Endothelial cell of umbilical vein (primary cell): ENCODE measurements at regions not wholly inside any gene's neighbourhood (a gene's known extent, or its start where the extent isn't known, plus 50 kb on each side); places are given as distances from the start of the nearest gene placed in this dataset.
"Not testable (repeated sequence)": the region's sequence is repeated elsewhere in the genome, so short reads cannot be mapped to it uniquely, and the experiment has no call there.

Experiments used
- BruUV-seq: library from RNA; stranded (reverse); fragments of 400-500 nt; replicated peaks from 2 replicates; lab custom pipeline; 2021; lab: Mats Ljungman, UMichigan
- CTCF ChIA-PET: fragments of 300-600, 350-600 bp; sonication (Branson Sonifier 250); formaldehyde crosslinking; loops from one replicate; lab custom pipeline; 2021; ENCODE audit warnings: antibody characterized with exemption, inconsistent platforms; lab: Charles Lee
- POLR2A ChIA-PET: fragments of 300-600, 350-600 bp; sonication (Branson Sonifier 250); formaldehyde crosslinking; loops from one replicate; lab custom pipeline; 2021; ENCODE audit warnings: antibody characterized with exemption, inconsistent platforms; lab: Charles Lee
- DNase-seq: peaks from one replicate; pipeline ENCODE4 v3.0.0-alpha.2; 2011; ENCODE audit warnings: low read depth, low spot score
- FAIRE-seq: peaks from 2 replicates; lab custom pipeline; 2011; peaks lifted over from hg19 to GRCh38; lab: Jason Lieb, UNC
- H2AFZ ChIP-seq: 2 replicates; pipeline ENCODE4 v1.6.0; 2012; ENCODE audit warnings: low read depth, low read length, control low read depth, inconsistent platforms
- H3K27ac ChIP-seq: 2 replicates; pipeline ENCODE4 v1.5.1; 2011; ENCODE audit warnings: low read depth, mild to moderate bottlenecking, control low read depth, low read length, moderate library complexity; ENCODE audit not compliant: insufficient read depth
- H3K27me3 ChIP-seq, 2 experiments: 2 replicates each; pipeline versions ENCODE4 v1.6.0 to v1.6.1; 2011; ENCODE audit warnings: low read length in 2 of 2, mixed read lengths in 1 of 2; ENCODE audit not compliant: control insufficient read depth in 2 of 2, insufficient read depth in 2 of 2
- H3K36me3 ChIP-seq, 2 experiments: 2 replicates in 1 of 2; 3 replicates in 1 of 2; pipeline ENCODE4 v1.5.1; 2011; ENCODE audit warnings: low read length in 2 of 2, mild to moderate bottlenecking in 1 of 2, moderate library complexity in 1 of 2; ENCODE audit not compliant: control insufficient read depth in 2 of 2, insufficient read depth in 2 of 2; ENCODE audit errors: extremely low read depth in 1 of 2
- H3K4me1 ChIP-seq: 3 replicates; pipeline ENCODE4 v1.5.1; 2011; ENCODE audit warnings: mild to moderate bottlenecking, low read length; ENCODE audit not compliant: control insufficient read depth, insufficient read depth; ENCODE audit errors: extremely low read depth
- H3K4me2 ChIP-seq: 2 replicates; pipeline ENCODE4 v1.6.1; 2011; ENCODE audit warnings: low read length, control low read depth, mixed read lengths; ENCODE audit not compliant: insufficient read depth
- H3K4me3 ChIP-seq, 3 experiments: fragments of 200-600 bp in 1 of 3; sonication (generic), shearing (Covaris generic) in 1 of 3; replicated peaks in 1 of 3; 2 replicates each; pipeline ENCODE4 v1.5.1; 2011 to 2016; ENCODE audit warnings: control low read depth in 3 of 3, low read length in 3 of 3, mild to moderate bottlenecking in 2 of 3, inconsistent platforms in 1 of 3, low read depth in 1 of 3, moderate library complexity in 1 of 3; ENCODE audit not compliant: insufficient read depth in 1 of 3
- H3K79me2 ChIP-seq: 2 replicates; pipeline ENCODE4 v1.6.0; 2012; ENCODE audit warnings: low read length, inconsistent platforms; ENCODE audit not compliant: control insufficient read depth, insufficient read depth
- H3K9ac ChIP-seq: replicated peaks from 2 replicates; pipeline ENCODE3; 2011; ENCODE audit warnings: low read length, control low read depth; ENCODE audit not compliant: insufficient read depth; ENCODE audit errors: extremely low read depth
- H3K9me1 ChIP-seq: replicated peaks from 3 replicates; pipeline ENCODE4 v1.6.0; 2011; ENCODE audit warnings: mild to moderate bottlenecking, low read length; ENCODE audit not compliant: control insufficient read depth, insufficient read depth; ENCODE audit errors: extremely low read depth
- H3K9me3 ChIP-seq: replicated peaks from 2 replicates; pipeline ENCODE4 v1.5.1; 2012; ENCODE audit warnings: low read length, inconsistent platforms; ENCODE audit not compliant: control insufficient read depth, insufficient read depth
- H4K20me1 ChIP-seq: replicated peaks from 2 replicates; pipeline ENCODE3; 2011; ENCODE audit warnings: mild to moderate bottlenecking, low read length; ENCODE audit not compliant: control insufficient read depth, insufficient read depth; ENCODE audit errors: extremely low read depth
- CTCF ChIP-seq, 2 donors: IDR thresholded peaks; 1 replicate in 1 of 2; 2 replicates in 1 of 2; pipeline ENCODE4 v1.5.1; 2011; ENCODE audit warnings: low read length in 2 of 2, mild to moderate bottlenecking in 2 of 2, moderate library complexity in 2 of 2, control low read depth in 1 of 2, inconsistent platforms in 1 of 2, low read depth in 1 of 2; ENCODE audit not compliant: insufficient read depth in 1 of 2; ENCODE audit errors: extremely low read depth in 1 of 2
- EZH2 ChIP-seq: IDR thresholded peaks from 2 replicates; pipeline ENCODE4 v1.6.1; 2012; ENCODE audit warnings: borderline replicate concordance, low read depth, mild to moderate bottlenecking, moderate library complexity, low read length, inconsistent platforms; ENCODE audit not compliant: severe bottlenecking
- FOS ChIP-seq: IDR thresholded peaks from 2 replicates; pipeline ENCODE4 v1.6.1; 2011; ENCODE audit warnings: mild to moderate bottlenecking, low read length, moderate library complexity, borderline replicate concordance; ENCODE audit not compliant: insufficient read depth
- GATA2 ChIP-seq: IDR thresholded peaks from 2 replicates; pipeline ENCODE4 v1.7.0; 2011; ENCODE audit warnings: low read depth, mild to moderate bottlenecking, moderate library complexity, mixed read lengths, low read length; ENCODE audit not compliant: insufficient read length, insufficient read depth
- JUN ChIP-seq: IDR thresholded peaks from 2 replicates; pipeline ENCODE4 v1.6.1; 2011; ENCODE audit warnings: borderline replicate concordance, low read depth; ENCODE audit not compliant: insufficient read length, insufficient read depth
- MAX ChIP-seq: IDR thresholded peaks from 2 replicates; pipeline ENCODE4 v1.6.1; 2011; ENCODE audit not compliant: insufficient read depth, insufficient read length
- MYC ChIP-seq: IDR thresholded peaks from one replicate; pipeline ENCODE4 v1.6.1; 2011; ENCODE audit warnings: mild to moderate bottlenecking, low read depth, low read length
- POLR2A ChIP-seq: IDR thresholded peaks from 2 replicates; pipeline ENCODE4 v1.6.1; 2012; ENCODE audit warnings: low read depth, mild to moderate bottlenecking, control low read depth, low read length
- POLR2AphosphoS5 ChIP-seq: IDR thresholded peaks from 2 replicates; pipeline ENCODE4 v1.6.1; 2012; ENCODE audit warnings: low read depth, mild to moderate bottlenecking, control low read depth, low read length, moderate library complexity; ENCODE audit not compliant: insufficient read depth
- dilution Hi-C: fragments of 300-500 bp; cut with MboI; formaldehyde crosslinking; loops from one replicate; pipeline ENCODE4 v1.15.0; 2019; ENCODE audit warnings: low sequenced_read_pairs; ENCODE audit not compliant: extremely low pct_ligation_motif_present
- intact Hi-C: fragments of 100-400 bp; cut with micrococcal nuclease; formaldehyde crosslinking; loops from one replicate; pipeline ENCODE4 v1.10.0; 2022

GRCh38 chrX:115915625-115916024 is 254.9 kb upstream of the AGTR2 start:
- DNase-seq, H3K4me3 ChIP-seq, H3K79me2 ChIP-seq, H3K4me1 ChIP-seq, H3K27me3 ChIP-seq, H3K4me2 ChIP-seq, H3K27ac ChIP-seq, CTCF ChIA-PET, intact Hi-C loops, dilution Hi-C loops, FAIRE-seq, H3K36me3 ChIP-seq, H2AFZ ChIP-seq, BruUV-seq, H3K9me1 ChIP-seq, POLR2A ChIA-PET, H4K20me1 ChIP-seq, H3K9ac ChIP-seq, H3K9me3 ChIP-seq: not testable (repeated sequence)

GRCh38 chrX:115929480-115929879 is 241.1 kb upstream of the AGTR2 start:
- Histone ChIP-seq H3K4me3 (no peak overlapping the region), H3K4me1 (no peaks in the 10 kb centered on the region), H3K79me2 (no peaks in the 10 kb centered on the region), H3K4me2 (no peak overlapping the region), H2AFZ (no peak overlapping the region), H3K36me3 (no peaks in the 10 kb centered on the region), H3K9me3 (no peaks in the 10 kb centered on the region), H3K9me1 (no peaks in the 10 kb centered on the region), H3K27me3 (no peaks in the 10 kb centered on the region), H4K20me1 (no peaks in the 10 kb centered on the region), H3K9ac (no peak overlapping the region), H3K27ac (no peak overlapping the region)
- FAIRE-seq: no peak
- ChIA-PET CTCF (no interaction called here), POLR2A (no interaction called here)
- intact Hi-C loops (no loop called here), dilution Hi-C loops (no loop called here)
- TF ChIP-seq POLR2AphosphoS5 (no peak), POLR2A (no peak), MYC (no peak), MAX (no peak), CTCF (IDR thresholded peaks at IDR 0.05; ENCODE audit: extremely low read depth in 1 of 2, insufficient read depth in 1 of 2, low read depth in 1 of 2, low read length in 2 of 2) (no peak), JUN (no peak), GATA2 (no peak), FOS (no peak), EZH2 (no peak)
- no peak for DNase-seq
- no TSS peak for BruUV-seq
